Neural cell (in vitro differentiated cells): ENCODE measurements at regions not wholly inside any gene's neighbourhood (a gene's known extent, or its start where the extent isn't known, plus 50 kb on each side); places are given as distances from the start of the nearest gene placed in this dataset.

Experiments
- CTCF ChIP-seq: fragments of 450-650 bp; IDR thresholded peaks from 2 replicates; pipeline ENCODE4 v1.5.1; 2014; ENCODE audit warnings: antibody characterized with exemption, mild to moderate bottlenecking, moderate library complexity; ENCODE audit not compliant: poor library complexity, severe bottlenecking
- EP300 ChIP-seq: fragments of 450-650 bp; conservative IDR thresholded peaks from 2 replicates; pipeline ENCODE4 v1.6.1; 2014; ENCODE audit warnings: antibody characterized with exemption, mild to moderate bottlenecking, moderate library complexity; ENCODE audit not compliant: poor library complexity, severe bottlenecking
- EZH2 ChIP-seq: fragments of 200-600, 300-800 bp; shearing (Covaris generic), sonication (generic); IDR thresholded peaks from 2 replicates; pipeline ENCODE4 v1.6.1; 2014; ENCODE audit warnings: antibody characterized with exemption, low read length, borderline replicate concordance, mild to moderate bottlenecking; ENCODE audit not compliant: insufficient read depth, poor library complexity, severe bottlenecking
- POLR2AphosphoS5 ChIP-seq: IDR thresholded peaks from 2 replicates; pipeline ENCODE4 v1.6.1; 2012
- RAD21 ChIP-seq: fragments of 450-650 bp; conservative IDR thresholded peaks from 2 replicates; pipeline ENCODE4 v1.6.1; 2014; ENCODE audit warnings: antibody characterized with exemption, mild to moderate bottlenecking, moderate library complexity

- no peak for TF ChIP-seq CTCF
- TF ChIP-seq EZH2 = no peak
- no peak for TF ChIP-seq RAD21
- no peak for TF ChIP-seq POLR2AphosphoS5
- TF ChIP-seq EP300 = no peak
Measured at GRCh38 chr11:25252854-25253253, 756.0 kb downstream of the LUZP2 start.
